ENCODE measurements at regions not wholly inside any gene's neighbourhood (a gene's known extent, or its start where the extent isn't known, plus 50 kb on each side); places are given as distances from the start of the nearest gene placed in this dataset.

GRCh38 chr6:4647414-4648365, 128.5 kb upstream of the CDYL start:
- Mint-ChIP-seq H3K27ac (ENCODE audit: unreplicated experiment) (no peak overlapping the region), H3K27me3 (ENCODE audit: unreplicated experiment) (peaks cover 2% of the 10 kb centered on the region), H3K4me3 (ENCODE audit: unreplicated experiment) (peak overlapping the region; percentile 31), H3K4me1 (ENCODE audit: unreplicated experiment) (peaks cover 7% of the 10 kb centered on the region), H3K9me3 (ENCODE audit: unreplicated experiment) (peaks cover 2% of the 10 kb centered on the region), H3K36me3 (ENCODE audit: low read depth, unreplicated experiment) (no peaks in the 10 kb centered on the region)
- TF ChIP-seq CTCF (IDR thresholded peaks at IDR 0.05; ENCODE audit: unreplicated experiment) = no peak
- DNase-seq (ENCODE audit: low spot score) = peak; percentile 79

- Mint-ChIP-seq H3K9me3 (ENCODE audit: unreplicated experiment) (peaks cover 4% of the 10 kb centered on the region), H3K27ac (ENCODE audit: unreplicated experiment) (no peak overlapping the region), H3K27me3 (ENCODE audit: unreplicated experiment) (peaks cover 2% of the 10 kb centered on the region), H3K36me3 (ENCODE audit: low read depth, unreplicated experiment) (no peaks in the 10 kb centered on the region), H3K4me1 (ENCODE audit: unreplicated experiment) (peaks cover 7% of the 10 kb centered on the region), H3K4me3 (ENCODE audit: unreplicated experiment) (no peak overlapping the region)
- no peak for TF ChIP-seq CTCF (IDR thresholded peaks at IDR 0.05; ENCODE audit: unreplicated experiment)
- no peak for DNase-seq (ENCODE audit: low spot score)
These were observed 130.4 kb upstream of the CDYL start for GRCh38 chr6:4645713-4646360.

- TF ChIP-seq CTCF (IDR thresholded peaks at IDR 0.05; ENCODE audit: unreplicated experiment) = no peak
- H3K27ac Mint-ChIP-seq (ENCODE audit: unreplicated experiment) = no peak overlapping the region
- peaks cover 9% of the 10 kb centered on the region for H3K4me1 Mint-ChIP-seq (ENCODE audit: unreplicated experiment)
- H3K27me3 Mint-ChIP-seq (ENCODE audit: unreplicated experiment) = peaks cover 2% of the 10 kb centered on the region
- DNase-seq (ENCODE audit: low spot score) = no peak
- H3K9me3 Mint-ChIP-seq (ENCODE audit: unreplicated experiment) = peaks cover 4% of the 10 kb centered on the region
- no peak overlapping the region for H3K4me3 Mint-ChIP-seq (ENCODE audit: unreplicated experiment)
- no peaks in the 10 kb centered on the region for H3K36me3 Mint-ChIP-seq (ENCODE audit: low read depth, unreplicated experiment)
These were observed 131.2 kb upstream of the CDYL start for GRCh38 chr6:4644996-4645395.

GRCh38 chr6:4641461-4641860, 134.7 kb upstream of the CDYL start:
- H3K9me3 Mint-ChIP-seq (ENCODE audit: unreplicated experiment) = peaks cover 4% of the 10 kb centered on the region
- H3K36me3 Mint-ChIP-seq (ENCODE audit: low read depth, unreplicated experiment) = no peaks in the 10 kb centered on the region
- no peaks in the 10 kb centered on the region for H3K27me3 Mint-ChIP-seq (ENCODE audit: unreplicated experiment)
- peaks cover 7% of the 10 kb centered on the region for H3K4me1 Mint-ChIP-seq (ENCODE audit: unreplicated experiment)
- no peak overlapping the region for H3K27ac Mint-ChIP-seq (ENCODE audit: unreplicated experiment)
- TF ChIP-seq CTCF (IDR thresholded peaks at IDR 0.05; ENCODE audit: unreplicated experiment) = no peak
- H3K4me3 Mint-ChIP-seq (ENCODE audit: unreplicated experiment) = no peak overlapping the region
- no peak for DNase-seq (ENCODE audit: low spot score)

- H3K27ac Mint-ChIP-seq (ENCODE audit: unreplicated experiment) = no peak overlapping the region
- H3K4me1 Mint-ChIP-seq (ENCODE audit: unreplicated experiment) = peaks cover 7% of the 10 kb centered on the region
- DNase-seq (ENCODE audit: low spot score) = no peak
- no peak for TF ChIP-seq CTCF (IDR thresholded peaks at IDR 0.05; ENCODE audit: unreplicated experiment)
- H3K4me3 Mint-ChIP-seq (ENCODE audit: unreplicated experiment) = no peak overlapping the region
- no peaks in the 10 kb centered on the region for H3K27me3 Mint-ChIP-seq (ENCODE audit: unreplicated experiment)
- peaks cover 4% of the 10 kb centered on the region for H3K9me3 Mint-ChIP-seq (ENCODE audit: unreplicated experiment)
- H3K36me3 Mint-ChIP-seq (ENCODE audit: low read depth, unreplicated experiment) = no peaks in the 10 kb centered on the region
These were observed 136.1 kb upstream of the CDYL start for GRCh38 chr6:4640139-4640538.

Data from endothelial cell (in vitro differentiated cells).